Testis (tissue), 2 donors: ENCODE measurements at regions not wholly inside any gene's neighbourhood (a gene's known extent, or its start where the extent isn't known, plus 50 kb on each side); places are given as distances from the start of the nearest gene placed in this dataset.

Experiments
- POLR2A ChIP-seq: fragments of 450-650 bp; IDR thresholded peaks from one replicate; pipeline ENCODE4 v1.6.1; 2017; ENCODE audit warnings: antibody characterized with exemption, mild to moderate bottlenecking, moderate library complexity
- TF ChIP-seq, protein P1 (sequence below), 3 experiments: fragments of 450-650 bp in 2 of 3; fragments of 200-600 bp in 1 of 3; sonication (generic) in 1 of 3; IDR thresholded peaks; one replicate each; pipeline ENCODE4 v1.5.1; 2016 to 2019; ENCODE audit warnings: antibody characterized with exemption in 3 of 3, mild to moderate bottlenecking in 2 of 3, moderate library complexity in 1 of 3

DNA sequence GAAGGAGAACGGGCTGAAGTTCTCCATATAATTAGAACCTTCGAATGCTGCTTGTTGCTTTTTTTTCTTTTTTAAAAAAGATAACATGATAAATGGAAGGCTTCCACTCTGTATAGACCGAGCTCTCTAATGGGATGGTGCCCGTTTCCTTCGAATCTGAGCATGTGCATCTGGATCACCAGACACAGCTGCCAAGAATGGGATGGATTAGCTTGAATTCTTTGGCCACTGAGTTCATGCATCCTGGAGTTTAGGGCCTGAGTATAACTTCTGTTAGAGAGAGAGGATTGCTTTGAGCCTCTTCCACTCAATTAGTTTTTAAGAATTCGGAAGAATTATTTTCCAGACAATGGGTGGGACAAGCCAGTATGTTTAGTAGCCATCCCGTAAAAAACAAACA lies 93.7 kb upstream of the GDNF start:
- TF ChIP-seq POLR2A = no peak
- TF ChIP-seq, protein P1, sequence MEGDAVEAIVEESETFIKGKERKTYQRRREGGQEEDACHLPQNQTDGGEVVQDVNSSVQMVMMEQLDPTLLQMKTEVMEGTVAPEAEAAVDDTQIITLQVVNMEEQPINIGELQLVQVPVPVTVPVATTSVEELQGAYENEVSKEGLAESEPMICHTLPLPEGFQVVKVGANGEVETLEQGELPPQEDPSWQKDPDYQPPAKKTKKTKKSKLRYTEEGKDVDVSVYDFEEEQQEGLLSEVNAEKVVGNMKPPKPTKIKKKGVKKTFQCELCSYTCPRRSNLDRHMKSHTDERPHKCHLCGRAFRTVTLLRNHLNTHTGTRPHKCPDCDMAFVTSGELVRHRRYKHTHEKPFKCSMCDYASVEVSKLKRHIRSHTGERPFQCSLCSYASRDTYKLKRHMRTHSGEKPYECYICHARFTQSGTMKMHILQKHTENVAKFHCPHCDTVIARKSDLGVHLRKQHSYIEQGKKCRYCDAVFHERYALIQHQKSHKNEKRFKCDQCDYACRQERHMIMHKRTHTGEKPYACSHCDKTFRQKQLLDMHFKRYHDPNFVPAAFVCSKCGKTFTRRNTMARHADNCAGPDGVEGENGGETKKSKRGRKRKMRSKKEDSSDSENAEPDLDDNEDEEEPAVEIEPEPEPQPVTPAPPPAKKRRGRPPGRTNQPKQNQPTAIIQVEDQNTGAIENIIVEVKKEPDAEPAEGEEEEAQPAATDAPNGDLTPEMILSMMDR (IDR thresholded peaks at IDR 0.05) = no peak
